ENCODE measurements at regions not wholly inside any gene's neighbourhood (a gene's known extent, or its start where the extent isn't known, plus 50 kb on each side); places are given as distances from the start of the nearest gene placed in this dataset.

DNA sequence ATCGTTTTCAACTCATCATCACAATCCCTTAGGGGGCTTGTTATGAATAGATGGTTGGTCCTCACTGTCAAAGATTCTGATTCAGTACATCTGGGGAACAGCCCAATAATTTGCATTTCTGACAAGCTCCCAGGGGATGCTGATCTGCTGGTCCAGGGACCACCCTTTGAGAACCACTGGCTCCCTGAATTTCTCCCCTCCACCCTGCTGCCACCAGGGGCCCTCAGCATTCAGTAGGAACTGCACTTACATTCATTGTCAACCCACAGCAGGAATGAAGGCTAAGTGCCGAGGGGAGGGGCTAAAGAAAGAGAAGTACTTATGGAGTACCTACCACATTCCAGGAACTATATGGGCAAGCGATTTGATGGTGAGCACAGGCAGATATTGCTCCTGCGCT is 85.9 kb downstream of the BOD1 start:
- TF ChIP-seq POLR2AphosphoS5 (IDR thresholded peaks at IDR 0.05): no peak
- TF ChIP-seq, protein P1, sequence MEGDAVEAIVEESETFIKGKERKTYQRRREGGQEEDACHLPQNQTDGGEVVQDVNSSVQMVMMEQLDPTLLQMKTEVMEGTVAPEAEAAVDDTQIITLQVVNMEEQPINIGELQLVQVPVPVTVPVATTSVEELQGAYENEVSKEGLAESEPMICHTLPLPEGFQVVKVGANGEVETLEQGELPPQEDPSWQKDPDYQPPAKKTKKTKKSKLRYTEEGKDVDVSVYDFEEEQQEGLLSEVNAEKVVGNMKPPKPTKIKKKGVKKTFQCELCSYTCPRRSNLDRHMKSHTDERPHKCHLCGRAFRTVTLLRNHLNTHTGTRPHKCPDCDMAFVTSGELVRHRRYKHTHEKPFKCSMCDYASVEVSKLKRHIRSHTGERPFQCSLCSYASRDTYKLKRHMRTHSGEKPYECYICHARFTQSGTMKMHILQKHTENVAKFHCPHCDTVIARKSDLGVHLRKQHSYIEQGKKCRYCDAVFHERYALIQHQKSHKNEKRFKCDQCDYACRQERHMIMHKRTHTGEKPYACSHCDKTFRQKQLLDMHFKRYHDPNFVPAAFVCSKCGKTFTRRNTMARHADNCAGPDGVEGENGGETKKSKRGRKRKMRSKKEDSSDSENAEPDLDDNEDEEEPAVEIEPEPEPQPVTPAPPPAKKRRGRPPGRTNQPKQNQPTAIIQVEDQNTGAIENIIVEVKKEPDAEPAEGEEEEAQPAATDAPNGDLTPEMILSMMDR (IDR thresholded peaks at IDR 0.05): no peak
